HUES64 (cell line): ENCODE measurements at regions not wholly inside any gene's neighbourhood (a gene's known extent, or its start where the extent isn't known, plus 50 kb on each side); places are given as distances from the start of the nearest gene placed in this dataset.

Experiments
- H3K27ac ChIP-seq: 2 replicates; pipeline ENCODE4 v1.7.0; 2013; ENCODE audit warnings: low read depth, low read length, inconsistent platforms
- H3K27me3 ChIP-seq: 2 replicates; pipeline ENCODE4 v1.6.1; 2013; ENCODE audit warnings: mild to moderate bottlenecking, low read length; ENCODE audit not compliant: insufficient read depth
- H3K36me3 ChIP-seq: 2 replicates; pipeline ENCODE4 v1.6.1; 2013; ENCODE audit warnings: mild to moderate bottlenecking, low read length; ENCODE audit not compliant: insufficient read depth
- H3K4me1 ChIP-seq: 2 replicates; pipeline ENCODE4 v1.6.1; 2013; ENCODE audit warnings: mild to moderate bottlenecking, low read length, moderate library complexity; ENCODE audit not compliant: insufficient read depth
- H3K4me3 ChIP-seq: 2 replicates; pipeline ENCODE4 v1.5.1; 2013; ENCODE audit warnings: mild to moderate bottlenecking, low read length, moderate library complexity
- H3K9ac ChIP-seq: 2 replicates; pipeline ENCODE4 v1.6.1; 2013; ENCODE audit warnings: mild to moderate bottlenecking, low read depth, low read length
- H3K9me3 ChIP-seq: 2 replicates; pipeline ENCODE4 v1.6.1; 2013; ENCODE audit warnings: low read depth, low read length; ENCODE audit not compliant: insufficient read depth
- WGBS: fragments of 150-250, 120-280 bp; methylation state at CpG from one replicate; pipeline ENCODE4 v1.1.7; 2013; ENCODE audit warnings: missing lambda C conversion rate; 5-methylcytosine and 5-hydroxymethylcytosine counted together

GRCh38 chr1:219749370-219749769 is 136.5 kb upstream of the ZC3H11B start:
- H3K4me1 ChIP-seq, result no peaks in the 10 kb centered on the region
- H3K4me3 ChIP-seq, result no peak overlapping the region
- 0% methylated on average over 1 of the region's 2 CpGs for WGBS
- no peaks in the 10 kb centered on the region for H3K27me3 ChIP-seq
- H3K9ac ChIP-seq, result no peak overlapping the region
- no peaks in the 10 kb centered on the region for H3K36me3 ChIP-seq
- no peak overlapping the region for H3K27ac ChIP-seq
- H3K9me3 ChIP-seq, result no peaks in the 10 kb centered on the region

- H3K27ac ChIP-seq, result no peak overlapping the region
- H3K36me3 ChIP-seq, result no peaks in the 10 kb centered on the region
- no peak overlapping the region for H3K9ac ChIP-seq
- H3K4me3 ChIP-seq, result no peak overlapping the region
- no peaks in the 10 kb centered on the region for H3K4me1 ChIP-seq
- H3K27me3 ChIP-seq, result no peaks in the 10 kb centered on the region
- H3K9me3 ChIP-seq, result no peaks in the 10 kb centered on the region
- 92% methylated on average over 2 of the region's 2 CpGs for WGBS
Measured at GRCh38 chr1:219746141-219746540, 133.2 kb upstream of the ZC3H11B start.

- WGBS, result 88% methylated on average over 3 of the region's 3 CpGs
- Histone ChIP-seq H3K27ac (no peak overlapping the region), H3K27me3 (no peaks in the 10 kb centered on the region), H3K4me1 (no peaks in the 10 kb centered on the region), H3K9ac (no peak overlapping the region), H3K4me3 (no peak overlapping the region), H3K9me3 (no peaks in the 10 kb centered on the region), H3K36me3 (no peaks in the 10 kb centered on the region)
Measured at GRCh38 chr1:219744652-219745469, 132.0 kb upstream of the ZC3H11B start.

- Histone ChIP-seq H3K9me3 (no peaks in the 10 kb centered on the region), H3K36me3 (no peaks in the 10 kb centered on the region), H3K4me1 (no peaks in the 10 kb centered on the region), H3K4me3 (no peak overlapping the region), H3K27ac (no peak overlapping the region), H3K9ac (no peak overlapping the region), H3K27me3 (no peaks in the 10 kb centered on the region)
- 95% methylated on average over 4 of the region's 4 CpGs for WGBS
Measured at GRCh38 chr1:219741011-219741970, 128.4 kb upstream of the ZC3H11B start.

- Histone ChIP-seq H3K27me3 (no peaks in the 10 kb centered on the region), H3K4me3 (no peak overlapping the region), H3K9ac (no peak overlapping the region), H3K27ac (no peak overlapping the region), H3K9me3 (no peaks in the 10 kb centered on the region), H3K4me1 (no peaks in the 10 kb centered on the region), H3K36me3 (no peaks in the 10 kb centered on the region)
- 73% methylated on average over 4 of the region's 5 CpGs for WGBS
Measured at GRCh38 chr1:219733511-219734174, 120.7 kb upstream of the ZC3H11B start.

- WGBS, result 69% methylated on average over 2 of the region's 2 CpGs
- Histone ChIP-seq H3K27ac (no peak overlapping the region), H3K27me3 (no peaks in the 10 kb centered on the region), H3K9ac (no peak overlapping the region), H3K9me3 (no peaks in the 10 kb centered on the region), H3K4me1 (no peaks in the 10 kb centered on the region), H3K36me3 (no peaks in the 10 kb centered on the region), H3K4me3 (no peak overlapping the region)
Measured at GRCh38 chr1:219732814-219733491, 120.0 kb upstream of the ZC3H11B start.

- H3K27ac ChIP-seq, result no peak overlapping the region
- H3K27me3 ChIP-seq, result no peaks in the 10 kb centered on the region
- no peak overlapping the region for H3K9ac ChIP-seq
- no peak overlapping the region for H3K4me3 ChIP-seq
- H3K36me3 ChIP-seq, result no peaks in the 10 kb centered on the region
- H3K4me1 ChIP-seq, result no peaks in the 10 kb centered on the region
- 95% methylated on average over 2 of the region's 2 CpGs for WGBS
- peaks cover 3% of the 10 kb centered on the region; the same call in 1 of the 2 replicates for H3K9me3 ChIP-seq
Measured at GRCh38 chr1:219731771-219732170, 118.9 kb upstream of the ZC3H11B start.

- Histone ChIP-seq H3K9me3 (peaks cover 15% of the 10 kb centered on the region; the same call in 1 of the 2 replicates), H3K27ac (no peak overlapping the region)
Measured at GRCh38 chr1:219726480-219727272, 113.8 kb upstream of the ZC3H11B start.

GRCh38 chr1:219724440-219724839 is 111.5 kb upstream of the ZC3H11B start:
- WGBS, result 80% methylated on average over 5 of the region's 5 CpGs
- Histone ChIP-seq H3K9ac (no peak overlapping the region), H3K9me3 (peaks cover 15% of the 10 kb centered on the region; the same call in 1 of the 2 replicates), H3K27me3 (no peaks in the 10 kb centered on the region), H3K36me3 (no peaks in the 10 kb centered on the region), H3K4me1 (no peaks in the 10 kb centered on the region), H3K27ac (no peak overlapping the region), H3K4me3 (no peak overlapping the region)

More at GRCh38 chr1:219726480-219727272, 113.8 kb upstream of the ZC3H11B start:
- Histone ChIP-seq H3K27me3 (no peaks in the 10 kb centered on the region), H3K36me3 (no peaks in the 10 kb centered on the region), H3K9ac (no peak overlapping the region), H3K4me3 (no peak overlapping the region), H3K4me1 (no peaks in the 10 kb centered on the region)
- WGBS, result no CpG with 5 or more reads among the region's 1 CpG

GRCh38 chr1:219717536-219717935 is 104.6 kb upstream of the ZC3H11B start:
- Histone ChIP-seq H3K4me3 (no peak overlapping the region), H3K9ac (no peak overlapping the region), H3K27ac (no peak overlapping the region), H3K36me3 (no peaks in the 10 kb centered on the region), H3K9me3 (no peaks in the 10 kb centered on the region), H3K4me1 (peaks cover 9% of the 10 kb centered on the region; the same call in 1 of the 2 replicates), H3K27me3 (no peaks in the 10 kb centered on the region)
- 91% methylated on average over 5 of the region's 5 CpGs for WGBS
